HG02970 (cell line): ENCODE measurements at regions not wholly inside any gene's neighbourhood (a gene's known extent, or its start where the extent isn't known, plus 50 kb on each side); places are given as distances from the start of the nearest gene placed in this dataset.
"Not testable (repeated sequence)": the region's sequence is repeated elsewhere in the genome, so short reads cannot be mapped to it uniquely, and the experiment has no call there.

Experiments used
- ATAC-seq: cut with Tn5 transposase; IDR thresholded peaks from one replicate; pipeline ENCODE4 v1.9.1; 2021; ENCODE audit warnings: mild to moderate bottlenecking, moderate library complexity, moderate number of reproducible peaks; ENCODE audit not compliant: unreplicated experiment, low FRiP score

GRCh38 chr16:52117171-52117570 is 429.8 kb downstream of the TOX3 start:
- no peak for ATAC-seq

GRCh38 chr16:52114379-52114778 is 432.6 kb downstream of the TOX3 start:
- ATAC-seq = no peak

- no peak for ATAC-seq
These were observed 433.3 kb downstream of the TOX3 start for GRCh38 chr16:52113533-52114183.

GRCh38 chr16:52104993-52105392 is 441.9 kb downstream of the TOX3 start:
- not testable (repeated sequence) for ATAC-seq

- ATAC-seq = no peak
These were observed 443.2 kb downstream of the TOX3 start for GRCh38 chr16:52103791-52104190.

GRCh38 chr16:52101246-52101645 is 445.7 kb downstream of the TOX3 start:
- no peak for ATAC-seq

GRCh38 chr16:52099382-52099781 is 447.6 kb downstream of the TOX3 start:
- no peak for ATAC-seq

GRCh38 chr16:52095471-52095870 is 451.5 kb downstream of the TOX3 start:
- no peak for ATAC-seq

- ATAC-seq = no peak
These were observed 454.8 kb downstream of the TOX3 start for GRCh38 chr16:52092126-52092525.

- no peak for ATAC-seq
These were observed 456.9 kb downstream of the TOX3 start for GRCh38 chr16:52090080-52090479.

- ATAC-seq = no peak
These were observed 457.5 kb downstream of the TOX3 start for GRCh38 chr16:52089476-52089875.

GRCh38 chr16:52086901-52087300 is 460.0 kb downstream of the TOX3 start:
- no peak for ATAC-seq

GRCh38 chr16:52078716-52079655 is 468.0 kb downstream of the TOX3 start:
- ATAC-seq = no peak

- ATAC-seq = no peak
These were observed 469.3 kb downstream of the TOX3 start for GRCh38 chr16:52077607-52078006.

GRCh38 chr16:52076801-52077201 is 470.1 kb downstream of the TOX3 start:
- ATAC-seq = no peak

GRCh38 chr16:52076332-52076731 is 470.6 kb downstream of the TOX3 start:
- ATAC-seq = no peak

- ATAC-seq = no peak
These were observed 472.8 kb downstream of the TOX3 start for GRCh38 chr16:52074133-52074532.

- ATAC-seq = no peak
These were observed 473.9 kb downstream of the TOX3 start for GRCh38 chr16:52073024-52073423.

- no peak for ATAC-seq
These were observed 475.8 kb downstream of the TOX3 start for GRCh38 chr16:52071101-52071500.

- ATAC-seq = no peak
These were observed 476.4 kb downstream of the TOX3 start for GRCh38 chr16:52070341-52071057.

GRCh38 chr16:52069866-52070265 is 477.1 kb downstream of the TOX3 start:
- ATAC-seq = no peak
